ENCODE measurements at regions not wholly inside any gene's neighbourhood (a gene's known extent, or its start where the extent isn't known, plus 50 kb on each side); places are given as distances from the start of the nearest gene placed in this dataset.

GRCh38 chr11:28401446-28401845, 293.3 kb downstream of the METTL15 start:
- no peak for TF ChIP-seq CTCF (conservative IDR thresholded peaks at IDR 0.05; ENCODE audit: low read length)
- no peak for TF ChIP-seq EZH2phosphoT487 (IDR thresholded peaks at IDR 0.05; ENCODE audit: borderline replicate concordance)

Measured in Loucy (cell line).